ENCODE measurements at regions not wholly inside any gene's neighbourhood (a gene's known extent, or its start where the extent isn't known, plus 50 kb on each side); places are given as distances from the start of the nearest gene placed in this dataset.
"Not testable (repeated sequence)": the region's sequence is repeated elsewhere in the genome, so short reads cannot be mapped to it uniquely, and the experiment has no call there.

GRCh38 chr1:19024532-19024931 is 68.1 kb upstream of the IFFO2 start:
- Histone ChIP-seq H3K9me3 (ENCODE audit: control insufficient read depth in 2 of 2, insufficient read depth in 1 of 2, low read length in 1 of 2) (no peaks in the 10 kb centered on the region), H3K27ac (ENCODE audit: low read depth in 1 of 2, low read length in 1 of 2) (no peak overlapping the region), H3K36me3 (ENCODE audit: control insufficient read depth in 2 of 2, insufficient read depth in 2 of 2, low read length in 1 of 2) (no peaks in the 10 kb centered on the region), H3K27me3 (ENCODE audit: control insufficient read depth in 2 of 2, insufficient read depth in 1 of 2, low read length in 1 of 2) (peaks cover 2 to 15% of the 10 kb centered on the region in 2 donors), H3K4me3 (ENCODE audit: low read length in 2 of 2) (no peak overlapping the region), H3K4me1 (ENCODE audit: control insufficient read depth in 2 of 2, insufficient read depth in 2 of 2, low read length in 2 of 2) (peaks cover 0 to 4% of the 10 kb centered on the region in 2 donors)
- DNase-seq (ENCODE audit: low read depth in 6 of 9, low spot score in 9 of 9), result no peak
- 97% methylated on average over 4 of the region's 4 CpGs for WGBS

- no peak overlapping the region for H3K4me3 ChIP-seq (ENCODE audit: low read length in 2 of 2)
- WGBS, result 49% methylated on average over 2 of the region's 2 CpGs
- DNase-seq (ENCODE audit: low read depth in 6 of 9, low spot score in 9 of 9), result no peak
- peaks cover 0 to 4% of the 10 kb centered on the region in 2 donors for H3K4me1 ChIP-seq (ENCODE audit: control insufficient read depth in 2 of 2, insufficient read depth in 2 of 2, low read length in 2 of 2)
- peaks cover 2 to 8% of the 10 kb centered on the region in 2 donors for H3K27me3 ChIP-seq (ENCODE audit: control insufficient read depth in 2 of 2, insufficient read depth in 1 of 2, low read length in 1 of 2)
- no peaks in the 10 kb centered on the region for H3K9me3 ChIP-seq (ENCODE audit: control insufficient read depth in 2 of 2, insufficient read depth in 1 of 2, low read length in 1 of 2)
- no peak overlapping the region for H3K27ac ChIP-seq (ENCODE audit: low read depth in 1 of 2, low read length in 1 of 2)
- H3K36me3 ChIP-seq (ENCODE audit: control insufficient read depth in 2 of 2, insufficient read depth in 2 of 2, low read length in 1 of 2), result no peaks in the 10 kb centered on the region
Observed at GRCh38 chr1:19023787-19024186, 67.3 kb upstream of the IFFO2 start.

- H3K27me3 ChIP-seq (ENCODE audit: control insufficient read depth in 2 of 2, insufficient read depth in 1 of 2, low read length in 1 of 2), result peaks cover 0 to 2% of the 10 kb centered on the region in 2 donors
- no peak for DNase-seq (ENCODE audit: low read depth in 6 of 9, low spot score in 9 of 9)
- H3K9me3 ChIP-seq (ENCODE audit: control insufficient read depth in 2 of 2, insufficient read depth in 1 of 2, low read length in 1 of 2), result no peaks in the 10 kb centered on the region
- H3K4me3 ChIP-seq (ENCODE audit: low read length in 2 of 2), result no peak overlapping the region
- no peaks in the 10 kb centered on the region for H3K36me3 ChIP-seq (ENCODE audit: control insufficient read depth in 2 of 2, insufficient read depth in 2 of 2, low read length in 1 of 2)
- no peaks in the 10 kb centered on the region for H3K4me1 ChIP-seq (ENCODE audit: control insufficient read depth in 2 of 2, insufficient read depth in 2 of 2, low read length in 2 of 2)
- H3K27ac ChIP-seq (ENCODE audit: low read depth in 1 of 2, low read length in 1 of 2), result no peak overlapping the region
- 35% methylated on average over 2 of the region's 2 CpGs for WGBS
Observed at GRCh38 chr1:19021845-19022244, 65.4 kb upstream of the IFFO2 start.

- H3K27me3 ChIP-seq (ENCODE audit: control insufficient read depth in 2 of 2, insufficient read depth in 1 of 2, low read length in 1 of 2); DNase-seq (ENCODE audit: low read depth in 6 of 9, low spot score in 9 of 9); H3K4me1 ChIP-seq (ENCODE audit: control insufficient read depth in 2 of 2, insufficient read depth in 2 of 2, low read length in 2 of 2); H3K4me3 ChIP-seq (ENCODE audit: low read length in 2 of 2); H3K36me3 ChIP-seq (ENCODE audit: control insufficient read depth in 2 of 2, insufficient read depth in 2 of 2, low read length in 1 of 2); H3K9me3 ChIP-seq (ENCODE audit: control insufficient read depth in 2 of 2, insufficient read depth in 1 of 2, low read length in 1 of 2); H3K27ac ChIP-seq (ENCODE audit: low read depth in 1 of 2, low read length in 1 of 2): not testable (repeated sequence)
- 96% methylated on average over 4 of the region's 4 CpGs for WGBS
Observed at GRCh38 chr1:19019288-19019687, 62.8 kb upstream of the IFFO2 start.

GRCh38 chr1:19015476-19015875 is 59.0 kb upstream of the IFFO2 start:
- no peaks in the 10 kb centered on the region for H3K9me3 ChIP-seq (ENCODE audit: control insufficient read depth in 2 of 2, insufficient read depth in 1 of 2, low read length in 1 of 2)
- WGBS, result 96% methylated on average over 6 of the region's 6 CpGs
- DNase-seq (ENCODE audit: low read depth in 6 of 9, low spot score in 9 of 9), result no peak
- no peak overlapping the region for H3K27ac ChIP-seq (ENCODE audit: low read depth in 1 of 2, low read length in 1 of 2)
- no peak overlapping the region for H3K4me3 ChIP-seq (ENCODE audit: low read length in 2 of 2)
- no peaks in the 10 kb centered on the region for H3K36me3 ChIP-seq (ENCODE audit: control insufficient read depth in 2 of 2, insufficient read depth in 2 of 2, low read length in 1 of 2)
- H3K4me1 ChIP-seq (ENCODE audit: control insufficient read depth in 2 of 2, insufficient read depth in 2 of 2, low read length in 2 of 2), result no peaks in the 10 kb centered on the region
- H3K27me3 ChIP-seq (ENCODE audit: control insufficient read depth in 2 of 2, insufficient read depth in 1 of 2, low read length in 1 of 2), result no peaks in the 10 kb centered on the region

- Histone ChIP-seq H3K27me3 (ENCODE audit: control insufficient read depth in 2 of 2, insufficient read depth in 1 of 2, low read length in 1 of 2) (peaks cover 0 to 2% of the 10 kb centered on the region in 2 donors), H3K9me3 (ENCODE audit: control insufficient read depth in 2 of 2, insufficient read depth in 1 of 2, low read length in 1 of 2) (no peaks in the 10 kb centered on the region), H3K36me3 (ENCODE audit: control insufficient read depth in 2 of 2, insufficient read depth in 2 of 2, low read length in 1 of 2) (no peaks in the 10 kb centered on the region), H3K4me3 (ENCODE audit: low read length in 2 of 2) (no peak overlapping the region), H3K27ac (ENCODE audit: low read depth in 1 of 2, low read length in 1 of 2) (no peak overlapping the region), H3K4me1 (ENCODE audit: control insufficient read depth in 2 of 2, insufficient read depth in 2 of 2, low read length in 2 of 2) (no peaks in the 10 kb centered on the region)
- WGBS, result 69% methylated on average over 7 of the region's 7 CpGs
- DNase-seq (ENCODE audit: low read depth in 6 of 9, low spot score in 9 of 9), result no peak
Observed at GRCh38 chr1:19014765-19015164, 58.3 kb upstream of the IFFO2 start.

GRCh38 chr1:19013826-19014548 is 57.5 kb upstream of the IFFO2 start:
- Histone ChIP-seq H3K4me3 (ENCODE audit: low read length in 2 of 2) (no peak overlapping the region), H3K9me3 (ENCODE audit: control insufficient read depth in 2 of 2, insufficient read depth in 1 of 2, low read length in 1 of 2) (no peaks in the 10 kb centered on the region), H3K27me3 (ENCODE audit: control insufficient read depth in 2 of 2, insufficient read depth in 1 of 2, low read length in 1 of 2) (peaks cover 0 to 2% of the 10 kb centered on the region in 2 donors), H3K4me1 (ENCODE audit: control insufficient read depth in 2 of 2, insufficient read depth in 2 of 2, low read length in 2 of 2) (no peaks in the 10 kb centered on the region), H3K27ac (ENCODE audit: low read depth in 1 of 2, low read length in 1 of 2) (no peak overlapping the region), H3K36me3 (ENCODE audit: control insufficient read depth in 2 of 2, insufficient read depth in 2 of 2, low read length in 1 of 2) (no peaks in the 10 kb centered on the region)
- DNase-seq (ENCODE audit: low read depth in 6 of 9, low spot score in 9 of 9), result no peak
- 95% methylated on average over 16 of the region's 16 CpGs for WGBS

- Histone ChIP-seq H3K27me3 (ENCODE audit: control insufficient read depth in 2 of 2, insufficient read depth in 1 of 2, low read length in 1 of 2) (peaks cover 0 to 3% of the 10 kb centered on the region in 2 donors), H3K4me3 (ENCODE audit: low read length in 2 of 2) (no peak overlapping the region), H3K9me3 (ENCODE audit: control insufficient read depth in 2 of 2, insufficient read depth in 1 of 2, low read length in 1 of 2) (no peaks in the 10 kb centered on the region), H3K27ac (ENCODE audit: low read depth in 1 of 2, low read length in 1 of 2) (no peak overlapping the region), H3K4me1 (ENCODE audit: control insufficient read depth in 2 of 2, insufficient read depth in 2 of 2, low read length in 2 of 2) (no peaks in the 10 kb centered on the region), H3K36me3 (ENCODE audit: control insufficient read depth in 2 of 2, insufficient read depth in 2 of 2, low read length in 1 of 2) (no peaks in the 10 kb centered on the region)
- no peak for DNase-seq (ENCODE audit: low read depth in 6 of 9, low spot score in 9 of 9)
- 93% methylated on average over 6 of the region's 6 CpGs for WGBS
Observed at GRCh38 chr1:19011845-19012231, 55.4 kb upstream of the IFFO2 start.

GRCh38 chr1:19010995-19011844 is 54.7 kb upstream of the IFFO2 start:
- Histone ChIP-seq H3K4me3 (ENCODE audit: low read length in 2 of 2) (no peak overlapping the region), H3K4me1 (ENCODE audit: control insufficient read depth in 2 of 2, insufficient read depth in 2 of 2, low read length in 2 of 2) (no peaks in the 10 kb centered on the region)

More at GRCh38 chr1:19010995-19011844, 54.7 kb upstream of the IFFO2 start:
- 60% methylated on average over 22 of the region's 22 CpGs for WGBS
- Histone ChIP-seq H3K27me3 (ENCODE audit: control insufficient read depth in 2 of 2, insufficient read depth in 1 of 2, low read length in 1 of 2) (peaks cover 0 to 3% of the 10 kb centered on the region in 2 donors), H3K9me3 (ENCODE audit: control insufficient read depth in 2 of 2, insufficient read depth in 1 of 2, low read length in 1 of 2) (no peaks in the 10 kb centered on the region), H3K36me3 (ENCODE audit: control insufficient read depth in 2 of 2, insufficient read depth in 2 of 2, low read length in 1 of 2) (no peaks in the 10 kb centered on the region), H3K27ac (ENCODE audit: low read depth in 1 of 2, low read length in 1 of 2) (no peak overlapping the region)
- DNase-seq (ENCODE audit: low read depth in 6 of 9, low spot score in 9 of 9), result peak in 5 of 9 donors; percentile 8 to 50 (median 11)

Data from thymus (tissue), 11 donors.